ENCODE measurements at regions not wholly inside any gene's neighbourhood (a gene's known extent, or its start where the extent isn't known, plus 50 kb on each side); places are given as distances from the start of the nearest gene placed in this dataset.

DNA sequence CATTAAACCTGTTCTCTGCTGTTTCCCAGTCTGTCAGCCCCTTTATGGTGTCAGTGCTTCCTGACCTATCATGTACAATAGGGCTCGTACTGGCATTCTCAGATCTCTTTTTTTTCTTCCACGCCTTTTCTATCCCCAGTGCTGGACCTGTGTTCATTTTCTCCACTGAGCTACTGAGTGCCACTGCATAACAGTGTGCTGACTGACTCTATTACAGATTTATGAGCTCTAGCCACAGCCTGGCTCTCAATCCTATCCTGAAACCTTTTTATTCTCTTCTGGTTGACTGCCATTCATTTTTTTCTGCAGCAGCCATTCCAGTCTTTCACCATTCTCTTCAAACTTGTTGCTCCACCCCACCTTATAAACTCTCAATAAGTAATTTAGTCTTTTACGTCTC, 59.6 kb upstream of the MACF1 start:
- peaks cover 58 to 82% (median 71%) of the 10 kb centered on the region in 4 donors for H3K4me1 ChIP-seq

DNA sequence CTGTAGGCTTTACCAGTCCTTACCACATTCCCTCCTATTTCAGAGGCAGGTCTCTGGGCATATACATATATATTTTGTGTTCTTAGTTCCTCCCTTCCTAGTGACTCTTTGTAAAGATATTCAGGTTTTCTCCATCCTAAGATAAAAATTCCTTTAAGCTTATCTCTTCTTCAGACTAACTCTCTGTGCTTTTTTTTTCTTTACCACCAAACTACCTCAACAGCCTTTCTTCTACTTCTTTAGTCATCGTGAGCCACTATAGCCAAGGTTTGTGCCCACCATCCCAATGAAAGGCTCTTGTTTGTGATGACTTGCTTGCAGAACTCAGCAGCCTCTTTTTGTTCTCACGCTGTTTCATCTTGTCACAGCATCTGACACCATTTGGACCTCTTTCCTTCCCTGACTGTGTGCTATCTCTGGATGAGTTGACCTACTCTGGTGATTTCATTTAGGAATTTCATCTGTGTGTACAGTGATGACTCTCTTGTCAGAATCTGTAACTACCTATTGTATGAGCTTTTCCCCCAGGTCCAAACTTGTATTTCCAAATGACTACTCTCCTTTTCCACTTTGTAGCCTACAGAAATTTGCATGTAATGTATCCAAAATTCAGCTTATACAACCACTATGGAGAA, 59.0 kb upstream of the MACF1 start:
- TF ChIP-seq, protein P1, sequence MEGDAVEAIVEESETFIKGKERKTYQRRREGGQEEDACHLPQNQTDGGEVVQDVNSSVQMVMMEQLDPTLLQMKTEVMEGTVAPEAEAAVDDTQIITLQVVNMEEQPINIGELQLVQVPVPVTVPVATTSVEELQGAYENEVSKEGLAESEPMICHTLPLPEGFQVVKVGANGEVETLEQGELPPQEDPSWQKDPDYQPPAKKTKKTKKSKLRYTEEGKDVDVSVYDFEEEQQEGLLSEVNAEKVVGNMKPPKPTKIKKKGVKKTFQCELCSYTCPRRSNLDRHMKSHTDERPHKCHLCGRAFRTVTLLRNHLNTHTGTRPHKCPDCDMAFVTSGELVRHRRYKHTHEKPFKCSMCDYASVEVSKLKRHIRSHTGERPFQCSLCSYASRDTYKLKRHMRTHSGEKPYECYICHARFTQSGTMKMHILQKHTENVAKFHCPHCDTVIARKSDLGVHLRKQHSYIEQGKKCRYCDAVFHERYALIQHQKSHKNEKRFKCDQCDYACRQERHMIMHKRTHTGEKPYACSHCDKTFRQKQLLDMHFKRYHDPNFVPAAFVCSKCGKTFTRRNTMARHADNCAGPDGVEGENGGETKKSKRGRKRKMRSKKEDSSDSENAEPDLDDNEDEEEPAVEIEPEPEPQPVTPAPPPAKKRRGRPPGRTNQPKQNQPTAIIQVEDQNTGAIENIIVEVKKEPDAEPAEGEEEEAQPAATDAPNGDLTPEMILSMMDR (IDR thresholded peaks at IDR 0.05) = no peak
- TF ChIP-seq POLR2A (IDR thresholded peaks at IDR 0.05) (no peak), EP300 (IDR thresholded peaks at IDR 0.05) (no peak), POLR2AphosphoS5 (IDR thresholded peaks at IDR 0.05) (no peak)
- Histone ChIP-seq H3K4me1 (peaks cover 63 to 82% (median 73%) of the 10 kb centered on the region in 4 donors), H3K27ac (peak overlapping the region in 3 of 4 donors; percentile 60 to 77 (median 69)), H3K36me3 (no peaks in the 10 kb centered on the region), H3K4me3 (no peak overlapping the region), H3K27me3 (no peaks in the 10 kb centered on the region), H3K9me3 (no peaks in the 10 kb centered on the region)
- DNase-seq (no peak), ATAC-seq (ENCODE audit: low FRiP score in 2 of 2) (no peak)
- WGBS, 2 donors = 82 to 97% methylated on average over 2 of the region's 2 CpGs

More for the DNA sequence above, 59.6 kb upstream of the MACF1 start:
- WGBS, 2 donors = 79 to 85% methylated on average over 3 of the region's 3 CpGs
- H3K27me3 ChIP-seq = no peaks in the 10 kb centered on the region
- H3K4me3 ChIP-seq = no peak overlapping the region
- TF ChIP-seq EP300 (IDR thresholded peaks at IDR 0.05) (no peak), POLR2AphosphoS5 (IDR thresholded peaks at IDR 0.05) (no peak), POLR2A (IDR thresholded peaks at IDR 0.05) (no peak)
- TF ChIP-seq, protein P1 (IDR thresholded peaks at IDR 0.05) = no peak
- ATAC-seq (ENCODE audit: low FRiP score in 2 of 2) = no peak
- H3K36me3 ChIP-seq = no peaks in the 10 kb centered on the region
- DNase-seq = no peak
- H3K27ac ChIP-seq = peak overlapping the region in 3 of 4 donors; percentile 60 to 77 (median 69)
- H3K9me3 ChIP-seq = no peaks in the 10 kb centered on the region

DNA sequence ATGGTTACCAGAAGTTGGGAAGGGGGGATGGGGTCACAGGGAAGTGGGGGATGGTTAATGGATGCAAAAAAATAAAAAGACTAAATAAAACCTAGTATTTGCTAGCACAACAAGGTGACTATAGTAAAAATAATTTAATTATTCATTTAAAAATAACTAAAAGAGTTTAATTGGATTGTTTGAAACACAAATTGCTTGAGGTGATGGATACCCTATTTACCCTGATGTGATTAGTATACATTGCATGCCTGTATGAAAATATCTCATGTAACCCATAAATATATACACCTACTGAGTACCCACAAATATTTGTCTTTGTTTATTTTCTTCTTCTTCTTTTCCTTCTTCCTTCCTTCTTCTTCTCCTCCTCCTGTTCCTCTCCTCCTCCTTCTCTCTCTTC, 57.8 kb upstream of the MACF1 start:
- TF ChIP-seq POLR2A (IDR thresholded peaks at IDR 0.05) = no peak
- no peak for TF ChIP-seq EP300 (IDR thresholded peaks at IDR 0.05)
- TF ChIP-seq, protein P1 (IDR thresholded peaks at IDR 0.05) = no peak
- no peak for TF ChIP-seq POLR2AphosphoS5 (IDR thresholded peaks at IDR 0.05)
- no peak for DNase-seq
- H3K4me1 ChIP-seq = peaks cover 68 to 81% (median 76%) of the 10 kb centered on the region in 4 donors
- peak overlapping the region in 1 of 4 donors; percentile 77 for H3K27ac ChIP-seq
- H3K27me3 ChIP-seq = no peaks in the 10 kb centered on the region
- no peak overlapping the region for H3K4me3 ChIP-seq
- no peaks in the 10 kb centered on the region for H3K36me3 ChIP-seq
- ATAC-seq (ENCODE audit: low FRiP score in 2 of 2) = no peak
- H3K9me3 ChIP-seq = no peaks in the 10 kb centered on the region

DNA sequence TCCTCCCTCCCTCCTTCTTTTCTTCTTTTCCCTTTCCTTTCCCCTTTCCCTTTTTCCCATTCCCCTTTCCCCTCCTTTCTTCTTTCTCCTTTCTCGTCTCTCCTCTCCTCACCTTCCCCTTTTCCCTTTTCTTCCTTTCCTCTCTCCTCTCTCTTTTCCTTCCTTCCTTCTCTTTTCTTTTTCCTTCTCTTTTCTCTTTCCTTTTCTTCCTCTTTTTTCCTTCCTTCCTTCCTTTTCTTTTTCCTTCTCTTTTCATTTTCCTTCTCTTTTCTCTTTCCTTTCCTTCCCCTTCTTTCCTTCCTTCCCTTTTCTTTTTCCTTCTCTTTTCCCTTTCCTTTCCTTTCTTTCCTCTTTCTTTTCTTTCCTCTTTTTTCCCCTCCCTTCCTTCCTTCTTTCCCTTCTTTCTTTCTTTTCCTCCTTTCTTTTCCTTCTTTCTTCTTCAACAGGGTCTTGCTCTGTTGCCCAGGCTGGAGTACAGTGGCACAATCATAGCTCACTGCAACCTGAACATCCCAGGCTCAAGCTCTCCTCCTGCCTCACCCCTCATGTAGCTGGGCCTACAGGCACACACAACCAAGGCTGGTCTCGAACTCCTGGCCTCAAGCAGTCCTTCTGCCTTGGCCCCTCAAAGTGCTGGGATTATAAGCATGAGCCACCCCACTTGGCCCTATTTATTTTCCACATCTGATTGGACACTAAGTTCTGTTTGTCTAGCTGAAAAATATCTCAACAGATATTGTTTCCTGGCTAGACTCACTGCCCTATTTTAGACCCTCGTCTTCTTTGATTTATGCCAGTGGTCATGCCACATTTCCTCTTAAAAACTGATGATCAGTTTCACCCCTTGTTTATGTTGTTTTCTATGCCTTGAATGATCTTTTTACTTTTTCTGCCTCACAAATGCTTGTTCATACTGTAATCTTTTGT, 57.1 kb upstream of the MACF1 start:
- Histone ChIP-seq H3K27ac (peak overlapping the region in 2 of 4 donors; percentile 9 to 77), H3K4me3 (no peak overlapping the region), H3K27me3 (no peaks in the 10 kb centered on the region), H3K36me3 (no peaks in the 10 kb centered on the region), H3K4me1 (peaks cover 68 to 81% (median 76%) of the 10 kb centered on the region in 4 donors), H3K9me3 (no peaks in the 10 kb centered on the region)
- DNase-seq (no peak), ATAC-seq (ENCODE audit: low FRiP score in 2 of 2) (no peak)
- TF ChIP-seq POLR2A (IDR thresholded peaks at IDR 0.05) (no peak), EP300 (IDR thresholded peaks at IDR 0.05) (no peak), POLR2AphosphoS5 (IDR thresholded peaks at IDR 0.05) (no peak)
- TF ChIP-seq, protein P1 (IDR thresholded peaks at IDR 0.05) = no peak
- 61 to 66% methylated on average over 3 of the region's 3 CpGs for WGBS, 2 donors
